ENCODE measurements at regions not wholly inside any gene's neighbourhood (a gene's known extent, or its start where the extent isn't known, plus 50 kb on each side); places are given as distances from the start of the nearest gene placed in this dataset.

DNA sequence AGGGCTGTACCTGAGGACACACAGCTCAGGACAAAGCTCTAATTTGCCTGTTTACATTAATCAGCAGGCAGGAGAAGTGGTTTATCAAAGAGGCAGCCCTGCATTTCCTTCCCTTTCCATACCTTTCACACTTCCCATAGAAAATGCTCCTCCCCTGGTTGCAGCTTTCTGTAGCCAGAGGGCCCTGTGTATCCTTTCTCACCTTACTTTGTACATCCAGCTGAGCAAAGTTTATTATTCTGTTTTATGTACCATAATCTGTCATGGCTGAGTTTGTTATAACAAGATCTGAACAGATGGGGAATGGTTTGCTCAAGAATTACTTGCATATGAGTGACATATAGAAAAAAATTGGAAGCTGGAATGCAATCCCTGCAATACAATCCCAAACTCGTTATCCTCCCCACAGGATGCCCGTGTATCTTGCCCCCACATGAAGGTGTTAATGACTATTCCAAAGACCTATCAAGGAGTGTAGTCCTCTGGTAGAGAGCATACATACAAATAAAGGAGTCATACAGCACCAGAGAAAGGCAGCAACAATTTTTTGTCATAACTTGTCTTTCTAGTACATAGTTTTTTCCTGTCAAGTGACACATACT lies 1025.8 kb upstream of the KLHL29 start:
- no peak overlapping the region for H3K4me2 ChIP-seq (ENCODE audit: low read length)
- intact Hi-C loops (cut with micrococcal nuclease): no loop called here
- H3K4me3 ChIP-seq (replicated peaks in 1 of 2; ENCODE audit: low read depth in 1 of 2, low read length in 2 of 2): no peak overlapping the region
- ChIA-PET RAD21 (ENCODE audit: low non-redundant PET in 1 of 2, low total read pairs in 2 of 2, uncharacterized antibody in 2 of 2, unreplicated experiment in 2 of 2) (no interaction called here), POLR2A (no interaction called here), CTCF (no interaction called here)
- no peak overlapping the region for H3K27ac ChIP-seq (ENCODE audit: low read depth, low read length)
- peaks cover 0 to 8% of the 10 kb centered on the region in 2 experiments; a peak in 1 of 4 replicates for H3K9me3 ChIP-seq (ENCODE audit: control insufficient read depth in 1 of 2, insufficient read depth in 1 of 2, low read depth in 1 of 2, low read length in 2 of 2)
- no peaks in the 10 kb centered on the region for H3K9me2 ChIP-seq (ENCODE audit: insufficient read depth)
- TF ChIP-seq, protein P1, sequence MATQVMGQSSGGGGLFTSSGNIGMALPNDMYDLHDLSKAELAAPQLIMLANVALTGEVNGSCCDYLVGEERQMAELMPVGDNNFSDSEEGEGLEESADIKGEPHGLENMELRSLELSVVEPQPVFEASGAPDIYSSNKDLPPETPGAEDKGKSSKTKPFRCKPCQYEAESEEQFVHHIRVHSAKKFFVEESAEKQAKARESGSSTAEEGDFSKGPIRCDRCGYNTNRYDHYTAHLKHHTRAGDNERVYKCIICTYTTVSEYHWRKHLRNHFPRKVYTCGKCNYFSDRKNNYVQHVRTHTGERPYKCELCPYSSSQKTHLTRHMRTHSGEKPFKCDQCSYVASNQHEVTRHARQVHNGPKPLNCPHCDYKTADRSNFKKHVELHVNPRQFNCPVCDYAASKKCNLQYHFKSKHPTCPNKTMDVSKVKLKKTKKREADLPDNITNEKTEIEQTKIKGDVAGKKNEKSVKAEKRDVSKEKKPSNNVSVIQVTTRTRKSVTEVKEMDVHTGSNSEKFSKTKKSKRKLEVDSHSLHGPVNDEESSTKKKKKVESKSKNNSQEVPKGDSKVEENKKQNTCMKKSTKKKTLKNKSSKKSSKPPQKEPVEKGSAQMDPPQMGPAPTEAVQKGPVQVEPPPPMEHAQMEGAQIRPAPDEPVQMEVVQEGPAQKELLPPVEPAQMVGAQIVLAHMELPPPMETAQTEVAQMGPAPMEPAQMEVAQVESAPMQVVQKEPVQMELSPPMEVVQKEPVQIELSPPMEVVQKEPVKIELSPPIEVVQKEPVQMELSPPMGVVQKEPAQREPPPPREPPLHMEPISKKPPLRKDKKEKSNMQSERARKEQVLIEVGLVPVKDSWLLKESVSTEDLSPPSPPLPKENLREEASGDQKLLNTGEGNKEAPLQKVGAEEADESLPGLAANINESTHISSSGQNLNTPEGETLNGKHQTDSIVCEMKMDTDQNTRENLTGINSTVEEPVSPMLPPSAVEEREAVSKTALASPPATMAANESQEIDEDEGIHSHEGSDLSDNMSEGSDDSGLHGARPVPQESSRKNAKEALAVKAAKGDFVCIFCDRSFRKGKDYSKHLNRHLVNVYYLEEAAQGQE (IDR thresholded peaks at IDR 0.05; ENCODE audit: low read depth): no peak
- TF ChIP-seq SIN3A (IDR thresholded peaks at IDR 0.05; ENCODE audit: low read depth) (no peak), SP1 (IDR thresholded peaks at IDR 0.05; ENCODE audit: low read depth) (no peak), POLR2A (IDR thresholded peaks at IDR 0.05; ENCODE audit: borderline replicate concordance, extremely low read depth, insufficient read depth, insufficient read length) (no peak), RAD21 (IDR thresholded peaks at IDR 0.05; ENCODE audit: low read depth) (no peak), EZH2phosphoT487 (IDR thresholded peaks at IDR 0.05; ENCODE audit: borderline replicate concordance) (no peak), ZNF274 (IDR thresholded peaks at IDR 0.05; ENCODE audit: low read depth, low read length) (no peak), EZH2 (IDR thresholded peaks at IDR 0.05) (no peak), ELF1 (IDR thresholded peaks at IDR 0.05; ENCODE audit: borderline replicate concordance, low read depth) (no peak), FOSL1 (IDR thresholded peaks at IDR 0.05; ENCODE audit: low read depth) (no peak)
- DNase-seq (ENCODE audit: low read depth, low spot score): no peak
- no peaks in the 10 kb centered on the region for H3K4me1 ChIP-seq (ENCODE audit: control insufficient read depth in 1 of 2, insufficient read depth in 2 of 2, low read length in 2 of 2)
- H3K9ac ChIP-seq (ENCODE audit: low read length): no peak overlapping the region
- H2AFZ ChIP-seq (ENCODE audit: low read depth, low read length, poor library complexity, severe bottlenecking): no peak overlapping the region
- no peaks in the 10 kb centered on the region for H3K79me2 ChIP-seq (ENCODE audit: insufficient read depth, low read length)
- BruUV-seq (replicated peaks): no TSS peak
- H3K36me3 ChIP-seq (ENCODE audit: control insufficient read depth in 1 of 2, insufficient read depth in 2 of 2, low read length in 2 of 2): no peaks in the 10 kb centered on the region
- ATAC-seq: no peak
- H3K27me3 ChIP-seq (ENCODE audit: insufficient read depth, low read length): no peaks in the 10 kb centered on the region
- H4K20me1 ChIP-seq (ENCODE audit: insufficient read depth): no peaks in the 10 kb centered on the region
